Bronchial epithelial cell (primary cell): ENCODE measurements at regions not wholly inside any gene's neighbourhood (a gene's known extent, or its start where the extent isn't known, plus 50 kb on each side); places are given as distances from the start of the nearest gene placed in this dataset.

Experiments used
- DNase-seq: peaks from one replicate; pipeline ENCODE4 v3.0.0-alpha.2; 2010; ENCODE audit warnings: low read depth
- FAIRE-seq: peaks from 2 replicates; lab custom pipeline; 2011; peaks lifted over from hg19 to GRCh38; lab: Jason Lieb, UNC
- H3K27me3 ChIP-seq: 2 replicates; pipeline ENCODE4 v1.5.1; 2011; ENCODE audit warnings: low read length; ENCODE audit not compliant: control insufficient read depth, insufficient read depth
- H3K36me3 ChIP-seq: 2 replicates; pipeline ENCODE4 v1.5.1; 2011; ENCODE audit warnings: low read length; ENCODE audit not compliant: control insufficient read depth, insufficient read depth
- H3K4me3 ChIP-seq: 2 replicates; pipeline ENCODE4 v1.5.1; 2011; ENCODE audit warnings: mild to moderate bottlenecking, low read depth, low read length, control low read depth
- TF ChIP-seq, protein P1 (sequence below): IDR thresholded peaks from 2 replicates; pipeline ENCODE4 v1.5.1; 2011; ENCODE audit warnings: mild to moderate bottlenecking, moderate library complexity, low read length, control low read depth, inconsistent platforms; ENCODE audit not compliant: insufficient read depth, severe bottlenecking

DNA sequence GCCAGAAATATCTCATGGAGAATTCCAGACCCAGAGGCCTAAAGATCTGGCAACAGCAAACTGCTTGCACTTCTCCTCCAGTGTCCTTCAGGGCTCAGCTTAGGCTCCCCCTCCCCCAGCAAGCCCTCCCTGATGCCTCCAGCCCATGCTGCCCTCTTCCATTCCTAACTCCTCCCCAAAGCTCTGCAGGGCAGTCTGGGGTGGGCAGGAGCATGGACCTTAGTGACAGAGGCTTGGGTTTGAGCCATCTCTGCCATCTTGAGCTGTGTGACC lies 436.8 kb downstream of the PTPRU start:
- Histone ChIP-seq H3K4me3 (no peak overlapping the region), H3K36me3 (no peaks in the 10 kb centered on the region), H3K27me3 (no peaks in the 10 kb centered on the region)
- TF ChIP-seq, protein P1, sequence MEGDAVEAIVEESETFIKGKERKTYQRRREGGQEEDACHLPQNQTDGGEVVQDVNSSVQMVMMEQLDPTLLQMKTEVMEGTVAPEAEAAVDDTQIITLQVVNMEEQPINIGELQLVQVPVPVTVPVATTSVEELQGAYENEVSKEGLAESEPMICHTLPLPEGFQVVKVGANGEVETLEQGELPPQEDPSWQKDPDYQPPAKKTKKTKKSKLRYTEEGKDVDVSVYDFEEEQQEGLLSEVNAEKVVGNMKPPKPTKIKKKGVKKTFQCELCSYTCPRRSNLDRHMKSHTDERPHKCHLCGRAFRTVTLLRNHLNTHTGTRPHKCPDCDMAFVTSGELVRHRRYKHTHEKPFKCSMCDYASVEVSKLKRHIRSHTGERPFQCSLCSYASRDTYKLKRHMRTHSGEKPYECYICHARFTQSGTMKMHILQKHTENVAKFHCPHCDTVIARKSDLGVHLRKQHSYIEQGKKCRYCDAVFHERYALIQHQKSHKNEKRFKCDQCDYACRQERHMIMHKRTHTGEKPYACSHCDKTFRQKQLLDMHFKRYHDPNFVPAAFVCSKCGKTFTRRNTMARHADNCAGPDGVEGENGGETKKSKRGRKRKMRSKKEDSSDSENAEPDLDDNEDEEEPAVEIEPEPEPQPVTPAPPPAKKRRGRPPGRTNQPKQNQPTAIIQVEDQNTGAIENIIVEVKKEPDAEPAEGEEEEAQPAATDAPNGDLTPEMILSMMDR, result no peak
- no peak for DNase-seq
- no peak for FAIRE-seq

GRCh38 chr1:29672416-29673227 lies 436.3 kb downstream of the PTPRU start:
- Histone ChIP-seq H3K4me3 (no peak overlapping the region), H3K36me3 (no peaks in the 10 kb centered on the region), H3K27me3 (no peaks in the 10 kb centered on the region)
- DNase-seq (no peak), FAIRE-seq (peak; percentile 47)
- TF ChIP-seq, protein P1, result no peak

GRCh38 chr1:29671446-29672356 lies 435.4 kb downstream of the PTPRU start:
- TF ChIP-seq, protein P1, result no peak
- no peaks in the 10 kb centered on the region for H3K36me3 ChIP-seq
- H3K27me3 ChIP-seq, result no peaks in the 10 kb centered on the region
- DNase-seq (no peak), FAIRE-seq (peak; percentile 40)
- H3K4me3 ChIP-seq, result no peak overlapping the region

DNA sequence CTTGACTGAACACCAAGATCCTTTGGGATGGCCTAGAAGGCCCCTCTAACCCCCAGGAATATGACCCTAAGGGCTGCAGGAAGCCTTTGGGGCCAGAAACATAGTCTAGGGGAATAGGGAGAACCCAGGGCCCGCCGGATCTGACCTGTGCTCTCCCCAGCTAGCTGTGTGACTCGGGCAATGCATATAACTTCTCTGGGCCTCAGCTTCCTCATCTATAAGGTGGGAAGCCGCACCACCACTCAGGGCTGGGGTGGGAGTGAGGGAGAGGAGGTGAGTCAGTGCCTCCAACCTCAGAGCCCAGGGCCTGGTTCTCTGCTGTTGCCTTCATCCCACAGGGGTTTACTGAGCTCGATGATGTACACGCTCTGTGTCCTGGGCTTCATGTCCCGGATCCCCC lies 434.4 kb downstream of the PTPRU start:
- Histone ChIP-seq H3K27me3 (no peaks in the 10 kb centered on the region), H3K36me3 (no peaks in the 10 kb centered on the region), H3K4me3 (no peak overlapping the region)
- TF ChIP-seq, protein P1, result no peak
- DNase-seq (no peak), FAIRE-seq (no peak)

DNA sequence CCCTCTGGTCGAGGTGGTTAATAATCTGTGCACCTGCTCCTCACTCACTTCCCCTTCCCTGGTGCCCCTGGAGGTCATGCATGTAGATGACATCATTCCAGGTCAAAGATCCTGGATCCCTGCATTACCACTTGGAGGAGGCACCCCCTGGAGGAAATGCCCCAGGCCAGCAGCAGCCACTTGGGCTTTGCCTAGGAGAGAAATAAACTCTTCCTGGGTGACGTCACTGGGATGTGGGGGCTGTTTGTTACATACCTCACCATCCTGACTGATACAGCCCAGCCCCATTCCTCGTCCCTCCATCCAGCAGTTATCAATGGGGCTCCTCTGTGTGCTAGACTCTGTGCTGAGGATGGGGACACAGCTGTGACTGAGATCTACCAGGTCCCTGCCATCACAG lies 433.6 kb downstream of the PTPRU start:
- FAIRE-seq, result no peak
- no peaks in the 10 kb centered on the region for H3K36me3 ChIP-seq
- TF ChIP-seq, protein P1, result no peak
- DNase-seq, result no peak
- H3K27me3 ChIP-seq, result no peaks in the 10 kb centered on the region
- no peak overlapping the region for H3K4me3 ChIP-seq
